NCI-H128 (cell line): ENCODE measurements at regions not wholly inside any gene's neighbourhood (a gene's known extent, or its start where the extent isn't known, plus 50 kb on each side); places are given as distances from the start of the nearest gene placed in this dataset.
"Not testable (repeated sequence)": the region's sequence is repeated elsewhere in the genome, so short reads cannot be mapped to it uniquely, and the experiment has no call there.

Experiments used
- DNase-seq: peaks from one replicate; lab custom pipeline; 2025; ENCODE audit not compliant: unreplicated experiment; lab: John Stamatoyannopoulos, UW

DNA sequence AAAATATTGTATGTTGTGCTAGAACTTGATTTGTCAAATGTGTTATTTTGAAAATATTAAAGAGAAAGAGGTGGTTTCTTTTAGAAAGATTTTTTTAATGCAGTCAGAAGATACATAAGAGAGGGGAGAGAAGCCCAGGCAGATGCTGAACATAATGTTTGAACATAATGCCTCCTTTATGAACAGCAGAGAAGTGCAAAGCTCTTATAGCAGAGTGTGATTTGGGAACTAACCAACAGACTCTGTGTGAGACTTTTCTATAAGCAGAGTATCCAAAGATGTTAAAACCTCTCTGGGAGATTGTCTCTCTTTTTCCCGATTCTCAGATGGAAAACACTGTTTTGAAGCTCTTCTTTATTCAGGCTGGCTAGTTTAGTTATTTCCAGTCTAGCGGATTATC lies 1274.1 kb upstream of the SPRY2 start:
- DNase-seq: no peak

DNA sequence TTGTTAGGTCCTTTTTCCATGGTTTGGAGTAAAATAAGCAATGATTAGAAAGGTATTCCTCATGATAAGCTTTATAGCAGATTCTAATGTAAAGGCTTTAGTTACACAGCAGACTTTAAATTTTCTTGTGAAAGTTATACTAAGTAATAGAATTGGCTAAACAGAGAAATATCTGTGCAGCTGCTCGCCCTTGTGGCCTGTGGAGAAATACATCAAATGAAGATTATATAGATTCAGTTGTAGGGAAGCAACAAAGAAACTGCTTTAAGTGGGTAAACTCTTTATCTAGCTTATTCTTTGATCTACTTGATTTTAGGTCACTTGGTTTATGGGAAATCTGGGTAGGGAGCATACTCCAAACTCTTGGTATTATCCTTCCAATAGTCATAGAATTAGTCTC lies 1269.7 kb upstream of the SPRY2 start:
- DNase-seq: no peak

DNA sequence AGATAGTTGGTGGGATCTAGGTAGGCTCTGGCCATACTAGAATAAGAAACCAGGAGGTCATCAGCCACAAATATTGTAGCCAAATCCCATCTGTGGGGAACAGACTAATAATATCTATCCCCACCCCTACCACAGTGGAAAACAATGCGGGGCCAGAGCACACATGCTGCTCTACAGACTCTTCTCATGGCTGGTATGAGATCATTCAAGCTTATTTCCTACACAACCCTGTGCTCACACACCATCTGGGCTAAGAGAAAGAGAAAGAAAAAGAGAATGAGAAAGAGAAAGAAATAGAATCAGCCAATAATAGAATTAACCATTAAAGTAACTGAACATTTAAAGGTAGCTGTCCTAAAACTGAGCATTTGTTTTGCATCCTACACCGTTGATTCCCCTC lies 1268.4 kb upstream of the SPRY2 start:
- no peak for DNase-seq

DNA sequence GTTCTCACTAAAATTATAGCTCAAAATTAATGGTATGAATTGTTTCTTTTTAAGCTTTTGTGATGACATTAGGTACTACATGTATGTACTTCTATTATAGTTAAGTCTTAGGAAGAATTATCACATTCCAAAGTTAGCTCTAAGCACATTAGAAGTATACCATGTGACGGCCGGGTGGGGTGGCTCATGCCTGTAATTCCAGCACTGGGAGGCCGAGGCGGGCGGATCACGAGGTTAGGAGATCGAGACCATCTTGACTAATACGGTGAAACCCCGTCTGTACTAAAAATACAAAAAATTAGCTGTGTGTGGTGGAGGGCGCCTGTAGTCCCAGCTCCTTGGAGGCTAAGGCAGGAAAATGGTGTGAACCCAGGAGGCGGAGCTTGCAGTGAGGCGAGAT lies 1265.1 kb upstream of the SPRY2 start:
- no peak for DNase-seq

GRCh38 chr13:81602241-81602640 lies 1261.3 kb upstream of the SPRY2 start:
- DNase-seq: no peak

GRCh38 chr13:81597101-81597500 lies 1256.2 kb upstream of the SPRY2 start:
- DNase-seq: no peak

DNA sequence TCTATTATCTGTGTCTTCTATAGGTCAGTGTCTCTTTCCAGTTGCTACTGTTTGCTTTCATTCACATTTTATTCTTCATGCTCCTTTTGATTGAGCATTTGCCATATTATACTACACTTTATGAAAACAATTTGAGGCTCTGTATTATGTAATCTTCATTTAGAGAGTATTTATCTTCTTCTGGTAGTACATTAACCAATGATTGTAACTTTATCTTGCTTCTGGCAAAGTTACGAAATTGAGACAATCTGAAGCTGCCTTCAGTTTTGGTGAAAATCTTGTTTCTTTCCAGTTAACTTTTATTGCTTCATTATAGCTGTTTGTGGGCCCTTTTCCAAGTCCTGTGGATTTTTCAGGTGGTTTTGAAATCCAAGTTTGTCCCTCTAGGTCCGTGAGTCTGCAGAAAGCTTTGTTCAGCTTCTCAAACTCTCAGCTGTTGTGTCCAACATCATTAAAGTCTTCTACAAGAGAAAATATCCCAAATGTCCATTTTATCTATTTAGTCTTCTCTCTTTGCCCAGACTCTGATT lies 1255.4 kb upstream of the SPRY2 start:
- DNase-seq: no peak

- no peak for DNase-seq
Measured at GRCh38 chr13:81591528-81592220, 1250.7 kb upstream of the SPRY2 start.

GRCh38 chr13:81582381-81582780 lies 1241.5 kb upstream of the SPRY2 start:
- no peak for DNase-seq

DNA sequence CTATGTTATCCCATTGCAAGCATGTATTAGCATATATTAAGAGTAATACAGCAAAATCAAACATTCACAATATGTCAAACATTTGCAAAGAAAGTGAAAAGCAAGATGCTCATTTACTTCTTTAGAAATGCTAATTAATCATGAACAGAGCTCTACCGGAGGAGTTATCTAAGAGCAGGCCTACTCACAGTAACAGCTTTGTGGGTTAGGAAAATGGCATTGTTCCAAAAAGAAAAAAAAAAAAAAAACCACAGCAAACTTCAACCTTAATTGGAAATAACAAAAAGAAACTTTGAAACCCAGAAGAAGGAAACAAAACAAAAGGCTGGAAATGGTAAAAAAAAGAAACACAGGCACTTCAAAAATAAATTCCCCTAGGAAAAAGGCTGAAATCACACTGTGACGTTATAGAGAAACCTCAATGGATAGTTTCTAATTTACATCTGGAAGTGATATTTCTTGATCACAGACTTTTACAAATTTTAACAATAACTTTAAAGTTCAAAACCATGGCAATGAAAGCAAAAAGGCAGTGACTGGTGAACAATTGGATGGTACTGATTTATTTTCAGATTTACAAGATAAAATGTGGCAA lies 1236.8 kb upstream of the SPRY2 start:
- no peak for DNase-seq

DNA sequence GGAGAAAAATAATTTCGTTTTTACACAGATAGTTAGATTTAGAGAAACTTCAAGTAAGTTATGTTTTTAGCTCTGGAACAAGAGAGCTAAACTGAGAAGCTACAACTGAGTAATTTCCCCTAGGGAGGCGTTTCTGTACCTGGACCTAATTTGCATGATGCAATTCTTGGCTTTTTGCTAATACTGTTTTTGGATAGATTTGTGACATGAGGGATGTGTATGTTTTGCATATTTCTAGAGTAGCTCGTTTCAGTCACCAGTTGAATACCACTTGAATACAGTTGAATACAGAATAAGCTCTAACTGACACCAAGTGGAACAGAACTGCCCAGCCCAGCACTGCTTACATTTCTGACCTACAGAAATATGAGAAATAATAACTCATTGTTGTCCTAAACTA lies 1227.9 kb upstream of the SPRY2 start:
- no peak for DNase-seq

GRCh38 chr13:81565849-81566248 lies 1224.9 kb upstream of the SPRY2 start:
- no peak for DNase-seq

- DNase-seq: no peak
Measured at GRCh38 chr13:81563091-81563490, 1222.2 kb upstream of the SPRY2 start.

- no peak for DNase-seq
Measured at GRCh38 chr13:81562598-81562997, 1221.7 kb upstream of the SPRY2 start.

GRCh38 chr13:81551036-81551435 lies 1210.1 kb upstream of the SPRY2 start:
- DNase-seq: no peak

DNA sequence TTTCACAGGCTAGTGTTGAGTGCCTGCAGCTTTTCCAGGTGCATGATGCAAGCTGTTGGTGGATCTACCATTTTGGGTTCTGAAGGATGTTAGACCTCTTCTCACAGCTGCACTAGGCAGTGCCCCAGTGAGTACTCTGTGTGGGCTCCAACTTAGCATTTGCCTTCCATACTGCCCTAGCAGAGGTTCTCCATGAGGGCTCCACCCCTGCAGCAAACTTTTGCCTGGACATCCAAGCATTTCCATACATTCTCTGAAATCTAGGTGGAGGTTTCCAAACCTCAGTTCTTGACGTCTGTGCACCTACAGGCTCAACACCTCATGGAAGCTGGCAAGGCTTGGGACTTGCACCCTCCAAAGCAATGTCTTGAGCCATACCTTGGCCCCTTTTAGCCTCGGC lies 1205.4 kb upstream of the SPRY2 start:
- DNase-seq: not testable (repeated sequence)

- no peak for DNase-seq
Measured at GRCh38 chr13:81540777-81541176, 1199.9 kb upstream of the SPRY2 start.

DNA sequence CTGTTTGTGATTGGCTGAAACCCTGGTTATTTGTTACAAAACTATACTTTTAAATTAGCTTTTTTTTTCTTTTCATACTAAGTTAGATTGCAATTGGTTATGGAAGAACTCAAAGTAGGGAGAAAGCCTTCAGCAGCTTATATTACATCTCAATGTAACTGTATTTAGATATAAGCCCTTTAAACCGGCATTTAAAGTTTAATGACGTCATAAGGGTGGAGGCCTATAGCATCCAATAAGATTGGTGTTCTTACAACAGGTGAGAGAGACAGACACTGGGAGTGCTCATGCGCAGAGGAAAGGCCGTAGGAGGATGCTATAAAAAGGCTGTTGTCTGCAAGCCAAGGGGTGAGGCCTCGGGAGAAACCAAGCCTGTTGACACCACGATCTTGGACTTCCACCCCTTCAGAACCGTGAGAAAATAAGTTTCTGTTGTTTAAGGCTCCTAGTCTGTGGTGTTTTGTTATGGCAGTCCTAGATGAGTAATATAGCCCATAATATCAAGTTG lies 1198.8 kb upstream of the SPRY2 start:
- DNase-seq: no peak

DNA sequence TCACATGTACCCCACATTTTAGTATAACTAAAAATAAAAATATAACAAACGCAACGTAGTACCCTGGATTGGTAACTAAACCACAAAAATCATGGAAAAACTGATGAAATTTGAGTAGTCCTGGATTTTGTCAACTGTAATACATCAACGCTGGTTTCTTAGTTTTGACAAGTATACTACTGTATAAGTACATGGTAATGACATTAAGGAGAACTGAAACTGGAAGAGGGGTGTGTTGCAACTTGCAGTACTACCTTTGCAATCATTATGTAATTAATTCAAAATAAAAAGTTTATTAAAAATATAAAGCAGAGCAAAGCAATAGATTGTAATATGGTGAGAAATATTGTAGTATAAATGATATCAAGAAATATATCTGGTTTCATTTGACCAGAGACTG lies 1158.0 kb upstream of the SPRY2 start:
- DNase-seq: no peak

- no peak for DNase-seq
Measured at GRCh38 chr13:81493144-81493543, 1152.2 kb upstream of the SPRY2 start.

GRCh38 chr13:81492449-81492848 lies 1151.5 kb upstream of the SPRY2 start:
- no peak for DNase-seq

GRCh38 chr13:81488021-81488420 lies 1147.1 kb upstream of the SPRY2 start:
- no peak for DNase-seq

GRCh38 chr13:81487151-81487550 lies 1146.2 kb upstream of the SPRY2 start:
- no peak for DNase-seq
